PFSK-1 (cell line): ENCODE measurements at regions not wholly inside any gene's neighbourhood (a gene's known extent, or its start where the extent isn't known, plus 50 kb on each side); places are given as distances from the start of the nearest gene placed in this dataset.

ENCODE experiments used
- POLR2AphosphoS5 ChIP-seq: IDR thresholded peaks from 2 replicates; pipeline ENCODE4 v1.6.1; 2012; ENCODE audit warnings: low read depth, mild to moderate bottlenecking, control low read depth, low read length, moderate library complexity
- REST ChIP-seq, 2 experiments: IDR thresholded peaks; 2 replicates each; pipeline versions ENCODE4 v1.6.1 to v1.8.0; 2011 to 2012; ENCODE audit warnings: low read depth in 2 of 2, low read length in 2 of 2, control low read depth in 1 of 2, inconsistent platforms in 1 of 2, mild to moderate bottlenecking in 1 of 2, moderate library complexity in 1 of 2; ENCODE audit not compliant: insufficient read depth in 1 of 2
- SIN3A ChIP-seq: IDR thresholded peaks from 2 replicates; pipeline ENCODE4 v1.6.1; 2012; ENCODE audit warnings: mild to moderate bottlenecking, low read length, moderate library complexity, borderline replicate concordance; ENCODE audit not compliant: insufficient read depth
- TAF1 ChIP-seq: IDR thresholded peaks from 2 replicates; pipeline ENCODE4 v1.6.1; 2012; ENCODE audit warnings: low read length, control low read depth, borderline replicate concordance; ENCODE audit not compliant: insufficient read depth

GRCh38 chr17:79435962-79436361 is 174.9 kb downstream of the RBFOX3 start:
- TF ChIP-seq SIN3A (no peak), TAF1 (no peak), POLR2AphosphoS5 (no peak), REST (IDR thresholded peaks at IDR 0.05; ENCODE audit: insufficient read depth in 1 of 2, low read depth in 2 of 2, low read length in 2 of 2) (no peak)
